ENCODE measurements at regions not wholly inside any gene's neighbourhood (a gene's known extent, or its start where the extent isn't known, plus 50 kb on each side); places are given as distances from the start of the nearest gene placed in this dataset.

DNA sequence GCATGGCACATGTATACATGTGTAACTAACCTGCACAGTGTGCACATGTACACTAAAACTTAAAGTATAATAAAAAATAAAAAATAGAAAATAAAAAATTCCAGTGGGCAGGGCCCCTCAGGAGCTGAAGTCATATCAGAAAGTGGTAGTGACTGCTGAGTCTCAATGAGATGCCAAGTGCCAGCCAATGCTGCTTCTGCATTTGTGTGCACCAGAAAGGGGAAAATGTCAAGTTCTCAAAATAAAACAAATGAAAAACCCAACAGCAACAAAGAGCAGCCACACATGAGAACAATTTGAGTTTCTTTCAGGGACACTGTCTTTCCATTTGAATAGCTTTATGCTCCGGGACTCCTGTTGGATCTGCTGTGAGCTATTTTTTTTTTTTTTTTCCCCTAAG, 117.2 kb upstream of the CCDC112 start:
- Histone ChIP-seq H3K9me3 (no peaks in the 10 kb centered on the region), H3K4me3 (no peak overlapping the region), H3K36me3 (replicated peaks) (no peaks in the 10 kb centered on the region), H3K4me1 (peaks cover 5% of the 10 kb centered on the region; the same call in 1 of the 2 replicates), H3K27me3 (ENCODE audit: low read depth) (no peaks in the 10 kb centered on the region)
- DNase-seq (ENCODE audit: low spot score in 2 of 2): no peak
- in situ Hi-C loops (cut with MboI; ENCODE audit: low sequenced_read_pairs): no loop called here

DNA sequence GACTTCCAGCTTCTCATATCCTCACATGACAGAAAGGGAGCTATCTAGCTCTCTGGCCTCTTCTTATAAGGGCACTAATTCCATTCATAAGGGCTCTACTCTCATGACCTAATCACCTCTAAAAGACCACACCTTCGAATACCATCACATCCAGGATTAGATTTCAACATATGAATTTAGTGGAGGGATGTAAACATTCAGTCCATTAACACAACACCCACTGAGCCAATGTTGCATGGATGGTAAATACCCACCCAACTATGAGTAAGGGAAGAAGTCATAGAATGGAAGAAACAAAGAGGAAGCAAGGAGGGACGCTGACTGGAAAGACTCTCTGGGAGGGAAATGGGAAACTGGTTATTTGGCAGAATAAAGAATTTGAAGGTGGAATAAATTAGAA, 112.6 kb upstream of the CCDC112 start:
- Histone ChIP-seq H3K4me3 (no peak overlapping the region), H3K36me3 (replicated peaks) (no peaks in the 10 kb centered on the region), H3K27me3 (ENCODE audit: low read depth) (no peaks in the 10 kb centered on the region), H3K4me1 (no peaks in the 10 kb centered on the region), H3K9me3 (no peaks in the 10 kb centered on the region)
- no peak for DNase-seq (ENCODE audit: low spot score in 2 of 2)
- in situ Hi-C loops (cut with MboI; ENCODE audit: low sequenced_read_pairs): no loop called here

DNA sequence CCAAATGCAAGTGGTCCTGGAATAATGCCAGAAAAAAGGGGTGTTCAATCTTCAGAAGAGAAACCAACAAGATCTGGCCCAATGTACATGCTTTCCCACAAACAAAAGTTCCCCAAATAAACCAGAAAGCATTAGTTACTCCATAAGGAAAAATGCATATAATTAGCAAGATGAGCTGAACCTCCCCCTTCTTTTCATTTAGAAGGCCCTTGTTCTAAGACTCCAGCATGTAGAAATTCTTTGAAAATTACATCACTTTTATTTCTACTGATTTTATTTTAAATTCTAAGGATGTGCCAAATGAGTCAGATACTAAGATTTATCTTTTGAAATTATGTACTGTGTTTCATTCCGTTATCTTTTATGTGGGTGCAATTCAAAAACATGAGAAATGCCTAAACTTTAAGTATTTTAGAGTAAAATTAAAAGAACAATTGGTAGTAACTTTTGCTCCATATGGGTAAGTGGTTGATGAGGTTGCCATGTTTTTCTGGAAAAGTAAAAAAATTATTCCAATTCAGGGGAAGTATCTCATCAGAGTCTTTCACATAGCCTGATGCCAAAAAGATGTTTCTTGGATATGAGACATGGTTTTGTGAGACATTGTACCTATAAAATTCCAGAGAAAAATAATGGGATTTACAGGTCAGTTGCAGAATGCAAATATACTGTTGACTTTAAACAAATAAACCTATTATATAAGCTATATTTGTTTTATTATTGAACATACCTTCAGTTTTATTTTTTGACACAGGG, 106.5 kb upstream of the CCDC112 start:
- no peaks in the 10 kb centered on the region for H3K9me3 ChIP-seq
- no peaks in the 10 kb centered on the region; the same call in 1 of the 2 replicates for H3K4me1 ChIP-seq
- DNase-seq (ENCODE audit: low spot score in 2 of 2): no peak
- H3K27me3 ChIP-seq (ENCODE audit: low read depth): no peaks in the 10 kb centered on the region
- in situ Hi-C loops (cut with MboI; ENCODE audit: low sequenced_read_pairs): no loop called here
- H3K36me3 ChIP-seq (replicated peaks): no peaks in the 10 kb centered on the region
- no peak overlapping the region for H3K4me3 ChIP-seq

DNA sequence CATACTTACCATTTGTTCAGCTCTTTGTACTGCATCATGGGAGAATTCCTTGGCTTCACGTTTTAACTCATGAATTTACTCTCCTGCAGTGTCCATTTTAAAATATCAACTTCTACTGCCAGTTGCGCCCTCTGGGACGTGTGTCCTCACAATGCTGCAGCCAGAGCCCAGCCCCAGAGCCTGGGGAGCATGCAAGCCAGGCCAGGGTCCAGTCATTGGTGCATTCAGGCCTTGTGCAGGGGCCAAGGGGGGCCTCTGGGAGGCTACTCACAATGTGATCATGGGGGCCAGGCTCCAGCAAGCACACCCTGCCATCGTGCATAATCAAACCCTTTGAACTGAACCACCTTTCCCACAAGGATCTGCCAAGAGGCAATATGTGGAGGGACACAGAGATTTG, 105.6 kb upstream of the CCDC112 start:
- Histone ChIP-seq H3K27me3 (ENCODE audit: low read depth) (no peaks in the 10 kb centered on the region), H3K9me3 (no peaks in the 10 kb centered on the region), H3K36me3 (replicated peaks) (no peaks in the 10 kb centered on the region), H3K4me1 (no peaks in the 10 kb centered on the region; the same call in 1 of the 2 replicates), H3K4me3 (no peak overlapping the region)
- no peak for DNase-seq (ENCODE audit: low spot score in 2 of 2)
- in situ Hi-C loops (cut with MboI; ENCODE audit: low sequenced_read_pairs): no loop called here

DNA sequence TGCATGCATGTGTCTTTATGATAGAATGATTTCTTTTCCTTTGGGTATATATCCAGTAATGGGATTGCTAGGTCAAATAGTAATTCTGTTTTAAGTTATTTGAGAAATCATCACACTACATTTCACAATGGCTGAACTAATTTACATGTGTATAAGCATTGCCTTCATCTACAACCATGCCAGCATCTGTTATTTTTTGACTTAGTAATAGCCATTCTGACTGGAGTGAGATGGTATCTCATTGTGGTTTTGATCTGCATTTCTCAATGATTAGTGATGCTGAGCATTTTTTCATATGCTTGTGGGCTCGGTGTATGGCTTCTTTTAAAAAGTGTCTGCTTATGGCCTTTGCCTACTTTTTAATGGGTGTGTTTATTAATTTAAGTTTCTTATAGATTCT, 102.3 kb upstream of the CCDC112 start:
- no peak overlapping the region for H3K4me3 ChIP-seq
- H3K4me1 ChIP-seq: no peaks in the 10 kb centered on the region; the same call in 1 of the 2 replicates
- H3K27me3 ChIP-seq (ENCODE audit: low read depth): no peaks in the 10 kb centered on the region
- DNase-seq (ENCODE audit: low spot score in 2 of 2): no peak
- no peaks in the 10 kb centered on the region for H3K9me3 ChIP-seq
- H3K36me3 ChIP-seq (replicated peaks): no peaks in the 10 kb centered on the region
- in situ Hi-C loops (cut with MboI; ENCODE audit: low sequenced_read_pairs): no loop called here

DNA sequence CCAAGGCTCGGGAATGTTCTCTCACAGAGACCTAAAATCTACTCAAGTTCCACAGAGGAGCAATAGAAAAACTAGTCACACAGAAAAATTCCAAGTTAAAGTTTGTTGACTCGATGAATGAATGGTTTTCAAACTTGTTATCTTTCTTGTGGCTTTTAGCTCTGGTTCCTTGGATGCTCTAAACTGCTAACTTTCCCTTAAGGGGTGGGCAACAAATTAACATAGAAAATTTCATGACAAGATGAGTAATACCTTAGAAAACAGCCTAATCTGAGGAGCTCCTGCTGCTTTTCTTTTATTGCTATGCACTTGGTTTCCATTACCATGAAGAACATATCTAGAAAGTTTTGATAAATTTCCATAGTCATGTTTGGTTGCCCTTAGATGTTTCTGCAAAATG, 100.2 kb upstream of the CCDC112 start:
- in situ Hi-C loops (cut with MboI; ENCODE audit: low sequenced_read_pairs): no loop called here

GRCh38 chr5:115396081-115396480, 99.6 kb upstream of the CCDC112 start:
- H3K36me3 ChIP-seq (replicated peaks): no peaks in the 10 kb centered on the region
- H3K9me3 ChIP-seq: no peaks in the 10 kb centered on the region
- in situ Hi-C loops (cut with MboI; ENCODE audit: low sequenced_read_pairs): no loop called here
- no peak overlapping the region for H3K4me3 ChIP-seq
- no peaks in the 10 kb centered on the region for H3K27me3 ChIP-seq (ENCODE audit: low read depth)
- H3K4me1 ChIP-seq: no peaks in the 10 kb centered on the region
- no peak for DNase-seq (ENCODE audit: low spot score in 2 of 2)

More for the DNA sequence above, 100.2 kb upstream of the CCDC112 start:
- no peaks in the 10 kb centered on the region for H3K4me1 ChIP-seq
- no peaks in the 10 kb centered on the region for H3K36me3 ChIP-seq (replicated peaks)
- H3K9me3 ChIP-seq: no peaks in the 10 kb centered on the region
- no peak overlapping the region for H3K4me3 ChIP-seq
- DNase-seq (ENCODE audit: low spot score in 2 of 2): no peak
- H3K27me3 ChIP-seq (ENCODE audit: low read depth): no peaks in the 10 kb centered on the region

DNA sequence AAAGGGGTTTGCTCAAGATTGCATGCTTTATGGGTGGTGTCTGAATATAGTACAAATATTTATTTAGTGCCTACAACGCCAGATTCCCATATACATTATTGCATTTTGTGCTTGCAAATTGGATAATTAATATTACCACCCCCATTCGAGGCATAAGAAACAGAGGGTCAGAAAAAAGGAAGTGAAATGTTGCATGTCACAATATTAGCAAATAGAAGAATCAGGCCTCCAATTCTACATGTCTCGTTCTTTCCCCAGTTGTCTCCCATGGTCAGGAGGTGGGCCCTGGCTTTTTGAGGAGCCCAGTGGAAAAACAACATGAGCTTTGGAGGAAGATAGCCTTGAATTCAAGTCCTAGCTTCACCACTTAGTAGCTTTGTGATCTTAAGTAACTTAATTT, 98.1 kb upstream of the CCDC112 start:
- H3K4me3 ChIP-seq: no peak overlapping the region
- DNase-seq (ENCODE audit: low spot score in 2 of 2): no peak
- H3K9me3 ChIP-seq: no peaks in the 10 kb centered on the region
- no peaks in the 10 kb centered on the region for H3K27me3 ChIP-seq (ENCODE audit: low read depth)
- H3K4me1 ChIP-seq: no peaks in the 10 kb centered on the region
- in situ Hi-C loops (cut with MboI; ENCODE audit: low sequenced_read_pairs): no loop called here
- no peaks in the 10 kb centered on the region for H3K36me3 ChIP-seq (replicated peaks)

GRCh38 chr5:115393239-115393638, 96.8 kb upstream of the CCDC112 start:
- no peak for DNase-seq (ENCODE audit: low spot score in 2 of 2)
- no peaks in the 10 kb centered on the region for H3K36me3 ChIP-seq (replicated peaks)
- H3K9me3 ChIP-seq: no peaks in the 10 kb centered on the region
- H3K27me3 ChIP-seq (ENCODE audit: low read depth): no peaks in the 10 kb centered on the region
- in situ Hi-C loops (cut with MboI; ENCODE audit: low sequenced_read_pairs): no loop called here
- H3K4me1 ChIP-seq: no peaks in the 10 kb centered on the region
- H3K4me3 ChIP-seq: no peak overlapping the region

DNA sequence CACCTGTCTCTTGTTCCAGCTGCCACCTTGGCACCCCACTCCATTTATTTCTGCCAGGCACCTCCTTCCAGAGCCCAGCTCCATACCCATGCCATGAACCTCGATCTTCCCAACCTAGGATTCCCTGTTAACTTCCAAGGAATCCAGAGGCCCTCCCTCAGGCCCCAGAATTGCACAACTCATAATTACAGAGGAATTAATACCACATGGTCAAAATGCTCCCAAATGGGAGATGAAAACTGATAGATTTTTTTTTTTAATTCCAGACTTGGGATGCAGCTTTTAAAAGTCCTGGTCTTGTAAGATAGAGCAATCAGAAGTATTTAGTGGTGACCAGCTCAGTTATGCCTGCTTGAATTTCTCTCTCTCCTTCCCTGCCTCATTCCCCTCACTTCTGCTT, 96.2 kb upstream of the CCDC112 start:
- in situ Hi-C loops (cut with MboI; ENCODE audit: low sequenced_read_pairs): no loop called here
- no peaks in the 10 kb centered on the region for H3K36me3 ChIP-seq (replicated peaks)
- H3K27me3 ChIP-seq (ENCODE audit: low read depth): no peaks in the 10 kb centered on the region
- DNase-seq (ENCODE audit: low spot score in 2 of 2): no peak
- H3K4me3 ChIP-seq: no peak overlapping the region
- no peaks in the 10 kb centered on the region for H3K4me1 ChIP-seq
- H3K9me3 ChIP-seq: no peaks in the 10 kb centered on the region

GRCh38 chr5:115391780-115392179, 95.3 kb upstream of the CCDC112 start:
- no peak for DNase-seq (ENCODE audit: low spot score in 2 of 2)
- no peaks in the 10 kb centered on the region for H3K27me3 ChIP-seq (ENCODE audit: low read depth)
- H3K36me3 ChIP-seq (replicated peaks): no peaks in the 10 kb centered on the region
- in situ Hi-C loops (cut with MboI; ENCODE audit: low sequenced_read_pairs): no loop called here
- no peaks in the 10 kb centered on the region for H3K9me3 ChIP-seq
- no peaks in the 10 kb centered on the region for H3K4me1 ChIP-seq
- H3K4me3 ChIP-seq: no peak overlapping the region

DNA sequence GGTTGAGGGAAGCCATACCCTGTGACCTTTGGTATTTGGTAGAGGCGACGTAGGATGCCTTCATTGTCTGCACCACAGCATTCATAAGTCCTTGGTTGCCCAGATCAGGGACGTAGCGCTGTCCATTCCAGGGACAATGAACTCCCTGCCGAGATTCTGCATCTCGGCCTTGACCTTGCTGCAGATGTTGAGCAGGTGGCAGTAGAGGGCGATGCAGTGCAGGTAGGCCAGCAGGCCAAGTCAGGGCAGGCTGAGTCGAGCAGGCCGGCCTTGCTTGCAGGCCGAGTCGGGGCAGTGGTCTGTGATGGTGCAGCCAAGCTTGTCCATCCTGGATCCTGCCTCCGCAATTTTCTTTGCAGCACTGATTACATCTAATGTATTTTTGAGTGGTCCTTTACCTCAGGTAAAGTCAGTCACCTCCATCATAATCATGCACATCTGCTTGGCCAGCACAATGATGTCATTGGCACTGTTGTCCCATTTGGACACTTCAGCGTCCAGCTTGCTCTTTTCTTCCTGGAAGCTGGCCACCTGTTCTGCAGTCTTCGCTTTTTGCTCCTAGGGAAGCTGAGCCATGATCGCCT, 93.4 kb upstream of the CCDC112 start:
- in situ Hi-C loops (cut with MboI; ENCODE audit: low sequenced_read_pairs): no loop called here
- Histone ChIP-seq H3K27me3 (ENCODE audit: low read depth) (no peaks in the 10 kb centered on the region), H3K4me3 (no peak overlapping the region), H3K9me3 (no peaks in the 10 kb centered on the region), H3K4me1 (no peaks in the 10 kb centered on the region), H3K36me3 (replicated peaks) (no peaks in the 10 kb centered on the region)
- DNase-seq (ENCODE audit: low spot score in 2 of 2): peak in 1 of 2 experiments; percentile 40

DNA sequence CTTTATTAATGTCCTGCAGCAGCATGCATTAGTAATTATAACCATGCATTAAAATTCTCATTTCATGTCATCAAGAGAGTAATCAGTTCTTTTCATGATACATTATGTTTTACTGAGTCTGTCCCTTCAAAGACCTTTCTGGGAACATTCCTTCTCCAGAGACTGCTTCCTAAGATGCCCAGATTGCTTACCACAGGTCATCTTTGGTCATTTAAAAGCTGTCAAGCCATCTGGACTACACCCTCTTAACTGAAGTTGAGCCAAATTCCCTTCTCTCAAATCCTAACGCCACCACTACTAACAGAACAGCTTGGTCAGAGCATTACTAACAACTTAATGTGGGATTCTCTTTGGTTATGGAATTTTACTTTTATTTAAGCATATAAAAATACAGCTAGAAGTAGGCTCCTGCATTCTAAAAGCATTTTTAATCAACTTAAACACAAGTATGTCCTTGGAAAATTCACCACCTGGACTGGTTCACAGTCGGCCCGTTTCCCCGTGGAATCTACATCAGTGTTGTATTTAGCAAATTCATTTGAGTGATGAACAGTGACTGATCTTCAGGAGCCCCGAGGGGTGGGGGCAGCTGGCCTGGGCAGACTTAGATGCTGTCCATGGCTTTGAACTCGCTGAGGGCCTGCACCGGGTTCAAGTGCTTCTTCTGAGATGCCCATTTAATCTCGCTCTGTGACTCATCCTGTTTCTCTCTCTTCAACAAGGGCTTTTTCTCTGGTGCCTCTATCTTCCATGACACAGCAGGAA, 92.8 kb upstream of the CCDC112 start:
- H3K9me3 ChIP-seq: no peaks in the 10 kb centered on the region
- DNase-seq (ENCODE audit: low spot score in 2 of 2): no peak
- H3K4me3 ChIP-seq: no peak overlapping the region
- in situ Hi-C loops (cut with MboI; ENCODE audit: low sequenced_read_pairs): no loop called here
- H3K4me1 ChIP-seq: no peaks in the 10 kb centered on the region
- H3K27me3 ChIP-seq (ENCODE audit: low read depth): no peaks in the 10 kb centered on the region
- no peaks in the 10 kb centered on the region for H3K36me3 ChIP-seq (replicated peaks)

DNA sequence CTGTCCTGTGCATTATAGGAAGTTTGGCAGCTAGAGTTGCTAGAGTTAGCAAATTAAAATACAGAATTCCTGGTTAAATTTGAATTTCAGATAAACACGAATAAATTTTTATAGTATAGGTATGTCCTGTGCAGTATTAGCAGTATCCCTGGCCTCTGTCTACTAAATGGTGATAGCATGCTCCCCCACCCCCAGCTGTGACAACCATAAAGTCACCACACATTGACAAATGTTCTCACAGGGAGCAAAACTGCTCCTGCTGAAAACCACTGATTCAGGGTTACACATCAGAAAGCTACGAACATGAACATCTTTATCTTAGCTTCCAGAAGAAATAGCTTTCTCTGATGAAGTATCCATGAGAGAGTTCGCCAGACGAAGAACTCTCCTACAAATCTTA, 91.8 kb upstream of the CCDC112 start:
- Histone ChIP-seq H3K4me1 (no peaks in the 10 kb centered on the region), H3K36me3 (replicated peaks) (no peaks in the 10 kb centered on the region), H3K9me3 (no peaks in the 10 kb centered on the region), H3K4me3 (no peak overlapping the region), H3K27me3 (ENCODE audit: low read depth) (no peaks in the 10 kb centered on the region)
- DNase-seq (ENCODE audit: low spot score in 2 of 2): no peak
- in situ Hi-C loops (cut with MboI; ENCODE audit: low sequenced_read_pairs): no loop called here
